ENCODE measurements at regions not wholly inside any gene's neighbourhood (a gene's known extent, or its start where the extent isn't known, plus 50 kb on each side); places are given as distances from the start of the nearest gene placed in this dataset.

DNA sequence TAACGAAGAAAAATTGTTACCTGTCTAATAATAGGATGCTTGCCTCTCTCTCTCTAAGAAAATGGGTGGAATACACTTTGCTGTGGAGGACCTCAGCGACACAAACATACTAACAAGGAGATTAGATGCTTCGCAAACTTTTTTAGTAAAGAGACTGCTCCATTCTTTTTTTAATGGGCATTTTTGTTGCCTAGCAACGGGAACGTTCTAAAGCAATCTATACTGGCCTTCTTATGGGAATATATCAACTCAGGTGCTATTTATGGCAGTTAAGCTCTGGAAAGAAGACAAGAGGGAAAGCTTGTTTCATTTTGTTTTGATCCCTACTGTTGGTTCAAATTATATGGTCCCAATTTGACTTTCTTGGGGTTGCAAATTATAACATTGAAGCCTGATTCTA is 86.8 kb upstream of the CBLN2 start:
- no peaks in the 10 kb centered on the region for H3K36me3 ChIP-seq (ENCODE audit: insufficient read depth, low read length)
- Mint-ChIP-seq H3K9me3 (peaks cover 0 to 15% (median 3%) of the 10 kb centered on the region in 5 donors), H3K4me3 (no peak overlapping the region), H3K27ac (no peak overlapping the region), H3K4me1 (no peaks in the 10 kb centered on the region), H3K36me3 (no peaks in the 10 kb centered on the region), H3K27me3 (no peaks in the 10 kb centered on the region)
- no peaks in the 10 kb centered on the region for H3K9me3 ChIP-seq (ENCODE audit: low read length)
- POLR2A ChIA-PET = no interaction called here
- CTCF ChIA-PET = no interaction called here
- H3K27me3 ChIP-seq (ENCODE audit: insufficient read depth, low read length, poor library complexity, severe bottlenecking) = no peaks in the 10 kb centered on the region
- no peak overlapping the region for H3K4me3 ChIP-seq (ENCODE audit: low read length)
- no peaks in the 10 kb centered on the region for H3K4me1 ChIP-seq (ENCODE audit: insufficient read depth, low read length)
- DNase-seq = no peak
- H3K27ac ChIP-seq (ENCODE audit: low read depth, low read length) = no peak overlapping the region

DNA sequence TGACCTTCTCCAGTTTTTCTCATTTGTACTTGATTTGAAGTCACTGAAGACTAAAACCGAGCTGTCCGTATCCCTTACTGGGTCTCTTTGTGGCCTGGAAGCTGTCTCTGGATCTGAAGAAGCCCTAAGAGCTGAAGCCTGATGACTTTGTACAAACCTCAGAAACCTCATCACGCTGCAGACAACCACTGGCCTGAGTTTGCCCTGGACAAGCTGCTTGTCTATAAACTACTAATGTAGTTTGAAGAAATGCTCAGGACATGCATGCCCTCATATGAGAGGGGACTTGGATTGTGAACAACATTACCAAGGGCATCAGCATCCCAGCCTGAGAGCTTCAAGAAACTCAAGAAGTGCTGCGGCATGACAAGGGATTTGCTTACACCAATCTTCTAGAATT is 79.3 kb upstream of the CBLN2 start:
- Histone ChIP-seq H3K4me1 (ENCODE audit: insufficient read depth, low read length) (no peaks in the 10 kb centered on the region), H3K9me3 (ENCODE audit: low read length) (no peaks in the 10 kb centered on the region), H3K27me3 (ENCODE audit: insufficient read depth, low read length, poor library complexity, severe bottlenecking) (no peaks in the 10 kb centered on the region), H3K36me3 (ENCODE audit: insufficient read depth, low read length) (no peaks in the 10 kb centered on the region), H3K27ac (ENCODE audit: low read depth, low read length) (no peak overlapping the region), H3K4me3 (ENCODE audit: low read length) (no peak overlapping the region)
- Mint-ChIP-seq H3K4me3 (no peak overlapping the region), H3K27ac (no peak overlapping the region), H3K36me3 (no peaks in the 10 kb centered on the region), H3K27me3 (no peaks in the 10 kb centered on the region), H3K4me1 (no peaks in the 10 kb centered on the region), H3K9me3 (peaks cover 5 to 16% (median 9%) of the 10 kb centered on the region in 5 donors)
- DNase-seq = no peak
- ChIA-PET CTCF (no interaction called here), POLR2A (no interaction called here)

DNA sequence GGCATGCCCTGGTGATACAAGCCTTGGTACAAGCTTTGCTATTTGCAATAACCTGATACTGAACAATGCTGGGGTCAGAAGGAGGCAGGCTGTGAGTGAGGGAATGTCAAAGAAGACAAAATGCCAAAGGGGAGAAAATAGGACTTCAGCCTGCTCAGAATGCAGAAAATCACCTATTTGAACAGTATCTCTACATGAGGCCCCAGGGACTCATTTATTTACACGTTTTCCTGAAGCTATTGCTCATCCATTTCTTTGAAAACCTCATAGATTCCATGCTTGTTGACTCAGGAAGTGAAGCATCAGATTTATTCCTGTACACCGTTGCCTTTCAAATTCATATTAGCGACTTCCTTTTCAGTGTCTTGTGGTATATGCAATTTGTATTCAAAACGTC is 69.4 kb upstream of the CBLN2 start:
- Mint-ChIP-seq H3K4me1 (no peaks in the 10 kb centered on the region), H3K27ac (no peak overlapping the region), H3K9me3 (peaks cover 0 to 24% (median 7%) of the 10 kb centered on the region in 5 donors), H3K27me3 (no peaks in the 10 kb centered on the region), H3K4me3 (no peak overlapping the region), H3K36me3 (no peaks in the 10 kb centered on the region)
- no peaks in the 10 kb centered on the region for H3K36me3 ChIP-seq (ENCODE audit: insufficient read depth, low read length)
- DNase-seq = no peak
- no peak overlapping the region for H3K27ac ChIP-seq (ENCODE audit: low read depth, low read length)
- H3K4me3 ChIP-seq (ENCODE audit: low read length) = no peak overlapping the region
- no peaks in the 10 kb centered on the region for H3K9me3 ChIP-seq (ENCODE audit: low read length)
- H3K4me1 ChIP-seq (ENCODE audit: insufficient read depth, low read length) = no peaks in the 10 kb centered on the region
- no peaks in the 10 kb centered on the region for H3K27me3 ChIP-seq (ENCODE audit: insufficient read depth, low read length, poor library complexity, severe bottlenecking)
- POLR2A ChIA-PET = no interaction called here
- CTCF ChIA-PET = no interaction called here

DNA sequence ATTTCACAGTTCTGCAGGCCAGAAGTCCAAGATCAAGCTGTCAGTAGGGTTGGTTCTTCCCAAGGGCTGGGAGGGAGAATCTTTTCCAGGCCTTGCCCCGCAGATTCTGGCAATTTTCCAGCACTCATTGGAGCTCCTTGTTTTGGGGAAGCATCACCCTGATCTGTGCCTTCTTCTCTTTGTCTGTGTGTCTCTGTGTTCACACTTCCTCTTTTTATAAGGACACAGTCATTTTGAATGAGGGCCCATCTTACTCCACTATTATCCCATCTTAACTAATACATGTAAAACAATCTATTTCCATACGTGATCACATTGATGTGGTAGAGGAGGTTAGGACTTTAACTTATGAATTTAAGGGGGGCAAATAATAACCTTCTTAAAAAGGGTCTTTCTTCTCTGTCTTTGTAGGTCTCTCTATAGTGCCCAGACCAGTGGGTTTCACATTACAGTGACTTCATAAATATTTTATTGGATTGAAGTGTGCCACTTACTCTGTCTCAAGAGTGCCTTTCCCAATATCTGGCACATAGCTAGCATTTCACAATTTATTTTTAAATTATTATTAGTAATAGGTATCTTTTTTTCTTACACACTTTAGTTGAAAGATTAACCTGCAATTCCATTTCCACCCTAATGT is 68.9 kb upstream of the CBLN2 start:
- no peak for DNase-seq
- Mint-ChIP-seq H3K9me3 (peaks cover 0 to 24% (median 7%) of the 10 kb centered on the region in 5 donors), H3K27ac (no peak overlapping the region), H3K4me3 (no peak overlapping the region), H3K27me3 (no peaks in the 10 kb centered on the region), H3K4me1 (no peaks in the 10 kb centered on the region), H3K36me3 (no peaks in the 10 kb centered on the region)
- no peak overlapping the region for H3K27ac ChIP-seq (ENCODE audit: low read depth, low read length)
- ChIA-PET CTCF (no interaction called here), POLR2A (no interaction called here)
- H3K4me3 ChIP-seq (ENCODE audit: low read length) = no peak overlapping the region
- no peaks in the 10 kb centered on the region for H3K36me3 ChIP-seq (ENCODE audit: insufficient read depth, low read length)
- no peaks in the 10 kb centered on the region for H3K9me3 ChIP-seq (ENCODE audit: low read length)
- H3K4me1 ChIP-seq (ENCODE audit: insufficient read depth, low read length) = no peaks in the 10 kb centered on the region
- H3K27me3 ChIP-seq (ENCODE audit: insufficient read depth, low read length, poor library complexity, severe bottlenecking) = no peaks in the 10 kb centered on the region

DNA sequence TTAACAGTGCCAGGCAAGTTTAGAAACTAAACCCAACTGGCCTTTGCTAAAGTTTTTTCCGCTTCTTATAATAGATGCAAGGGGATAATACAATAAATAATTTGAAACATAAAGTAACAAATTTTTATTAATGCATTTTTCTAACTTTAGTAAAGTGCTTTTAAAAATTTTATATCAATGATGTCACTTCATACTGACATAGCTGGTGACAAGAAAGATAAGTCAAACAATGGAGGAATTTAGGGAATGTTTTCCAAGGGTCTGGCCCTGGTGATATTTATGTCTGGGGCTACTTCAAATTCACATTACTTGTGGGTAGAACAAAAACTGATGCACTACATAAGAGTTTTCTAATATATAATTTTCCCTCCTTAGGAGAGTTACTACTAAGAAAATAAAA is 61.2 kb upstream of the CBLN2 start:
- H3K27ac ChIP-seq (ENCODE audit: low read depth, low read length) = no peak overlapping the region
- DNase-seq = no peak
- no peaks in the 10 kb centered on the region for H3K4me1 ChIP-seq (ENCODE audit: insufficient read depth, low read length)
- POLR2A ChIA-PET = no interaction called here
- no peaks in the 10 kb centered on the region for H3K4me1 Mint-ChIP-seq
- H3K36me3 ChIP-seq (ENCODE audit: insufficient read depth, low read length) = no peaks in the 10 kb centered on the region
- no peaks in the 10 kb centered on the region for H3K36me3 Mint-ChIP-seq
- H3K9me3 ChIP-seq (ENCODE audit: low read length) = no peaks in the 10 kb centered on the region
- H3K27me3 Mint-ChIP-seq = no peaks in the 10 kb centered on the region
- no peak overlapping the region for H3K27ac Mint-ChIP-seq
- no peak overlapping the region for H3K4me3 Mint-ChIP-seq
- H3K9me3 Mint-ChIP-seq = peaks cover 6 to 23% (median 18%) of the 10 kb centered on the region in 5 donors
- no peaks in the 10 kb centered on the region for H3K27me3 ChIP-seq (ENCODE audit: insufficient read depth, low read length, poor library complexity, severe bottlenecking)
- CTCF ChIA-PET = no interaction called here
- no peak overlapping the region for H3K4me3 ChIP-seq (ENCODE audit: low read length)

DNA sequence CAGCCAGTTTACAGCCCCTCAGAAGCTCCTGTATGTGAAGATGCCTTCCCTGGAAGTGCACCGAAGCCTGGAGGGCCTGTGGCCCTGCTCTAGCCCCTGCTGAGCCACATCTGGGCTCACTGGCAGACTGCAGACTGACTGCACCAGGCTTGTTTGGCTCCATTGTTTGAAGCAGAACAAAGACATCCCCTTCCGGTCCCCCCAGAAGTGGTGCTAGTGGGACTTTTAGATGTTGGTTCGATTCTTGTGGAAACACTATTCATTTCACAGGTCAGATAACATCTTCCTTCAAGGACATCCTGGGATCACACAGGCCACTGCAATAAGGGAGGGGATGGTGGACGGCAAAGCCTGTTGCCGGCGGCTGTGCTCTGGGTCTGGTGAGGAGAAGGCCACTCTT is 57.8 kb upstream of the CBLN2 start:
- Mint-ChIP-seq H3K27me3 (no peaks in the 10 kb centered on the region), H3K27ac (no peak overlapping the region), H3K4me3 (no peak overlapping the region), H3K36me3 (no peaks in the 10 kb centered on the region), H3K9me3 (peaks cover 11 to 22% (median 14%) of the 10 kb centered on the region in 5 donors), H3K4me1 (no peaks in the 10 kb centered on the region)
- ChIA-PET CTCF (no interaction called here), POLR2A (no interaction called here)
- DNase-seq = no peak
- Histone ChIP-seq H3K27me3 (ENCODE audit: insufficient read depth, low read length, poor library complexity, severe bottlenecking) (no peaks in the 10 kb centered on the region), H3K4me1 (ENCODE audit: insufficient read depth, low read length) (no peaks in the 10 kb centered on the region), H3K27ac (ENCODE audit: low read depth, low read length) (no peak overlapping the region), H3K9me3 (ENCODE audit: low read length) (no peaks in the 10 kb centered on the region), H3K4me3 (ENCODE audit: low read length) (no peak overlapping the region), H3K36me3 (ENCODE audit: insufficient read depth, low read length) (no peaks in the 10 kb centered on the region)

DNA sequence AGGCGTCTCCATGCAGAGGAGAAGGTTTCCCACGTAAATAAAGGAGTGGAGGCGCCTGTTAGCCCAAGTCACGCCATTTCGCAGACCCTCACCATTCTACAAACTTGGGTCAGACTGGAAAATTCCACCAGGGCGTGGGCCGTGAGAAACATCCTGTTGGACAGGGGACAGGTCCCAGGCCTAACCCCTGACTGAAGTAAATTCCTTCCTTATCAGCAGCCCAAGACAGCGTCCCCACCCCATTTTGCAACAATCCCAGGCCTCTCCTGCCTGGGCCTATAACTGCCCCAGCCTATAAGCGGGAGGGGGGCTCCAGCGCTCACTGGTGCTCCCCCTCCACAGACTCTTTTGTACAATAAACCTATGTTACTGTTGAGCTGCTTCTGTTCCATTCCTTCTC is 57.3 kb upstream of the CBLN2 start:
- H3K4me1 Mint-ChIP-seq = no peaks in the 10 kb centered on the region
- no peaks in the 10 kb centered on the region for H3K36me3 Mint-ChIP-seq
- H3K4me3 ChIP-seq (ENCODE audit: low read length) = no peak overlapping the region
- H3K4me1 ChIP-seq (ENCODE audit: insufficient read depth, low read length) = no peaks in the 10 kb centered on the region
- H3K27ac Mint-ChIP-seq = no peak overlapping the region
- ChIA-PET CTCF (no interaction called here), POLR2A (no interaction called here)
- no peaks in the 10 kb centered on the region for H3K27me3 ChIP-seq (ENCODE audit: insufficient read depth, low read length, poor library complexity, severe bottlenecking)
- H3K36me3 ChIP-seq (ENCODE audit: insufficient read depth, low read length) = no peaks in the 10 kb centered on the region
- no peaks in the 10 kb centered on the region for H3K9me3 ChIP-seq (ENCODE audit: low read length)
- peaks cover 9 to 24% (median 16%) of the 10 kb centered on the region in 5 donors for H3K9me3 Mint-ChIP-seq
- no peak overlapping the region for H3K27ac ChIP-seq (ENCODE audit: low read depth, low read length)
- no peak for DNase-seq
- no peaks in the 10 kb centered on the region for H3K27me3 Mint-ChIP-seq
- no peak overlapping the region for H3K4me3 Mint-ChIP-seq

All from CD8-positive, alpha-beta memory T cell (primary cell).